Fibroblast of mammary gland (primary cell): ENCODE measurements at regions not wholly inside any gene's neighbourhood (a gene's known extent, or its start where the extent isn't known, plus 50 kb on each side); places are given as distances from the start of the nearest gene placed in this dataset.

Source experiments
- DNase-seq: peaks from one replicate; pipeline ENCODE4 v3.0.0-alpha.2; 2010; ENCODE audit warnings: low read depth
- H3K4me3 ChIP-seq: 2 replicates; pipeline ENCODE4 v1.5.1; 2011; ENCODE audit warnings: low read depth, mild to moderate bottlenecking, low read length, moderate library complexity; ENCODE audit not compliant: control insufficient read depth
- CTCF ChIP-seq: conservative IDR thresholded peaks from 2 replicates; pipeline ENCODE4 v1.5.1; 2011; ENCODE audit warnings: low read depth, low read length, inconsistent platforms; ENCODE audit not compliant: control insufficient read depth, insufficient read depth

GRCh38 chrX:42519666-42520231 is 258.2 kb downstream of the PPP1R2C start:
- H3K4me3 ChIP-seq: no peak overlapping the region
- DNase-seq: peak; percentile 66
- peak; percentile 19 for TF ChIP-seq CTCF

DNA sequence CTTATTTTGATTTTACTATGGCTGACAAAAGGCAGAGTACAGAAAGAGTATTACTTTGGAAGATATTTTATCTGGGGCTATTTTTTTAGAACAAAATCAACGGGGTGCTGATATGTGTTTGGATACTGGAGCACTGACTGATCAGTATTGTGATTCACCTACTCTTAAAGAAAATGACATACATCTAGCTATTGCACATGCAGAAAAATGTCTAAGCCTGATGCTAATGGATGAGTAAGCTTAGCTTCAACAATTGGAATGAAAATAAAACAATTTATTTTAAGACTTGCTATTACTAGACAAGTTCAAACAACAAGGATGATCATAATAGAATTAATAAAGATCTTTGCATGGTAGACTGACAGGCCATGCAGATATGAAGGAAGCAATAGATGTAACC is 262.0 kb downstream of the PPP1R2C start:
- peak; percentile 8 for DNase-seq
- no peak for TF ChIP-seq CTCF
- H3K4me3 ChIP-seq: no peak overlapping the region

GRCh38 chrX:42505016-42505415 is 272.9 kb downstream of the PPP1R2C start:
- DNase-seq: no peak
- TF ChIP-seq CTCF: no peak
- H3K4me3 ChIP-seq: no peak overlapping the region

- no peak for DNase-seq
- no peak overlapping the region for H3K4me3 ChIP-seq
- no peak for TF ChIP-seq CTCF
These were observed 278.3 kb downstream of the PPP1R2C start for GRCh38 chrX:42499620-42500019.

- no peak overlapping the region for H3K4me3 ChIP-seq
- no peak for DNase-seq
- no peak for TF ChIP-seq CTCF
These were observed 280.6 kb downstream of the PPP1R2C start for GRCh38 chrX:42497356-42497755.

DNA sequence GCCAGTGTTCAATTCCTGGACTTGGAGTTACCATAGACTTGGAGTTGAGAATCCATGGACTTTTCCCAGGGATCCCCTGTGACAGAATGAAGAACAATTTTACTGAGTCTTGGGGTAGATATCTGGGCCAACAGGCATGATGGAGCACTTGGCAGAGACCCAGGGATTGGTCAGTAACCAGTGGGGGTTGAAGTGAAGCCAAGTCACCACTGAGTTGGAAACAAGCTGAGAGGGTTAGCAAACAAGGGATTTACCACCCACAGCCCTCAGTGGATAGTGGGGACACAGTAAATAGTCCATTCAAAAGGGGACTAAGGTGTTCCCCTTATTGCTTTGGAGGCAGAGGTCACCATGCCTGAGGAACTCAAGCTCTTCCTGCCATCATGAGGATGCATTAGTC is 281.7 kb downstream of the PPP1R2C start:
- TF ChIP-seq CTCF: no peak
- no peak overlapping the region for H3K4me3 ChIP-seq
- DNase-seq: no peak

DNA sequence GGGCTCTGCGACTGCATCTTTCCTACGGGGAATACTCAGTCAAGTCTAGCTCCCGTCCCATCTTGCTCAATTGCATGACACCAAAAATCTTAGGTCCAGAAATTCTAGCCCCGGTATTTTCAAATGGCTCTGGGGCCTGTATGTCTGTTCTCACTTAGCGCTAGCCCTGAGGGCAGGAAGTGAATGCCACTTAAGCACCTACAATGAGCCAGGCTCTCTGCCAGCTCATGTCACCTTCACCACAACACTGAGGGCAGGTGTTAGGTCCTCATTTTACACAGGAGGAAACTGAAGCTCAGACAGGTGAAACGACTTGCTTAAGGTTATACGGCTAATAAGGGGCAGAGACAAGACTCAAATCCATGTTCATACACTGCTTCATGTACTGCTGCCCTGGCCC is 282.8 kb downstream of the PPP1R2C start:
- no peak for TF ChIP-seq CTCF
- H3K4me3 ChIP-seq: no peak overlapping the region
- no peak for DNase-seq
